GM12865 (cell line): ENCODE measurements at regions not wholly inside any gene's neighbourhood (a gene's known extent, or its start where the extent isn't known, plus 50 kb on each side); places are given as distances from the start of the nearest gene placed in this dataset.

Experiments
- DNase-seq: peaks from one replicate; pipeline ENCODE4 v3.0.0; 2010; ENCODE audit warnings: low read depth
- H3K4me3 ChIP-seq: 2 replicates; pipeline ENCODE4 v1.5.1; 2011; ENCODE audit warnings: mild to moderate bottlenecking, low read depth, low read length, control low read depth
- TF ChIP-seq, protein P1 (sequence below): IDR thresholded peaks from 2 replicates; pipeline ENCODE4 v1.5.1; 2011; ENCODE audit warnings: low read length, control low read depth, low read depth, inconsistent platforms; ENCODE audit not compliant: insufficient read depth; ENCODE audit errors: missing control alignments

DNA sequence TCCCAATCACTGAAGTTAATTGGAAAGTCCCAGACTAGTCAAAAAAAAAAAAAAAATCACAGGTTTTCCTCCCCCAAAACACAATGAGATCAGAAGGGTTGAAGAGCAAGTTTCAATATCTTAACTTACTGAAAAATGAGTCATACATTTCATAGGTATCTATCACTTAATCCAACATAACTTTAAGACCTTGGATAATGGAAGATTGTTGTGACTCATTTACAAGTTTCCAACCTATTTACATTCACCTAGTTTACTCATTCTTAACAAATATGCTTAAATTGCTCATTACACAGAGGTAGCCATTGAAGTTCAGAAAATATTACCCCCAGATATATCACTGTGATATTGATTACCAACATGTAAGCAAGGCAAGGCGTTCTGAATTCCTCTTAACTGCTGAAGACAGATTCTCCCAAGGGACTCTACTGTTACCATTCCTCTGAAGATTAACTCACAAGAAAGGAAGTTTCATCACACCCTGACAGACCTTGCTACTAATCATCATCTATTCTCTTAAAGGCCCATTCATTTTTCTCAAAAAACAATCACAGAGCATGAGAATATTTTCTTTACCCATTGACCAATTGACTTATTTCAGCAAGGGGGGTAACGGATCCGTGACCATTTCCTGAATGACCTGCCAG is 563.8 kb downstream of the TLE1 start:
- H3K4me3 ChIP-seq = no peak overlapping the region
- no peak for DNase-seq
- TF ChIP-seq, protein P1, sequence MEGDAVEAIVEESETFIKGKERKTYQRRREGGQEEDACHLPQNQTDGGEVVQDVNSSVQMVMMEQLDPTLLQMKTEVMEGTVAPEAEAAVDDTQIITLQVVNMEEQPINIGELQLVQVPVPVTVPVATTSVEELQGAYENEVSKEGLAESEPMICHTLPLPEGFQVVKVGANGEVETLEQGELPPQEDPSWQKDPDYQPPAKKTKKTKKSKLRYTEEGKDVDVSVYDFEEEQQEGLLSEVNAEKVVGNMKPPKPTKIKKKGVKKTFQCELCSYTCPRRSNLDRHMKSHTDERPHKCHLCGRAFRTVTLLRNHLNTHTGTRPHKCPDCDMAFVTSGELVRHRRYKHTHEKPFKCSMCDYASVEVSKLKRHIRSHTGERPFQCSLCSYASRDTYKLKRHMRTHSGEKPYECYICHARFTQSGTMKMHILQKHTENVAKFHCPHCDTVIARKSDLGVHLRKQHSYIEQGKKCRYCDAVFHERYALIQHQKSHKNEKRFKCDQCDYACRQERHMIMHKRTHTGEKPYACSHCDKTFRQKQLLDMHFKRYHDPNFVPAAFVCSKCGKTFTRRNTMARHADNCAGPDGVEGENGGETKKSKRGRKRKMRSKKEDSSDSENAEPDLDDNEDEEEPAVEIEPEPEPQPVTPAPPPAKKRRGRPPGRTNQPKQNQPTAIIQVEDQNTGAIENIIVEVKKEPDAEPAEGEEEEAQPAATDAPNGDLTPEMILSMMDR = no peak

GRCh38 chr9:81123526-81123925 is 565.8 kb downstream of the TLE1 start:
- DNase-seq = no peak
- TF ChIP-seq, protein P1 = no peak
- no peak overlapping the region for H3K4me3 ChIP-seq

DNA sequence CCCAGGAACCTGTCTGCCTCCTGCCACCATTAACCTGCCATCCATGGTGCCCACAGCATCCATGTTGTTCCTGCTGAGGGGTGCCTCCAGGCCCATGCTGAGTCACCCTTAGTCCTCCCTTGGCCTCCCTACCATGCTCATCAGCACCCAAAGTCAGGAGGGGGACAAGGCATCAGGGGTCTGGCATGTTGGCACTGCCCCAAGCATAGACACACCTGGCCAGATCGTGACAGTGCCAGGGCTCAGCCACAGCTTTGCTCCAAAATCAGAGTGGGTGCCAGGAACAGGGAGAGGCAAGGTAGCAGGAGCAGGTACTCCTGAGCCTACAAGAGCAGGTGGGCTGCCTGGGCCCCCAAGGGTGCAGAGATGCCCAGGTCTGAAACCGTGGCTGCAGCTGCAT is 566.6 kb downstream of the TLE1 start:
- no peak for DNase-seq
- TF ChIP-seq, protein P1 = no peak
- no peak overlapping the region for H3K4me3 ChIP-seq

DNA sequence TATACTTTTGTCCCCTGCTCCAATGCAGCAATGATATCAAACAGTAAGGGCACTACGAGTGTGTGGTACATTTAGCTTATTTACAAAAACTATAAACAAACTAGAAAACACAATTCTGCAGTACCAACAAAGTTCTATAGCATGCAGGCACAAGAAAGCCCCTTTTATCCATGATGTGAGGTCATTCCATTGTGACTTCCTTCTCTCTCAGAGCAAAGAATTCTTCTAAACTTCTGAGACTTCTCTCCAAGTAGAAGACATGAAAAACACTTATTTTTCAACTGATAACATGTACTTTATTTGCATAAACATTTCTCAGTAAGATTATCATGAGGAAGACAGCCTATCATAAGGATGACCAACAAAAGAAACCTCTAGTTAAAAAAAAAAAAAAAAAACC is 569.8 kb downstream of the TLE1 start:
- TF ChIP-seq, protein P1 = no peak
- no peak overlapping the region for H3K4me3 ChIP-seq
- no peak for DNase-seq

GRCh38 chr9:81118416-81118815 is 570.9 kb downstream of the TLE1 start:
- TF ChIP-seq, protein P1 = no peak
- no peak for DNase-seq
- no peak overlapping the region for H3K4me3 ChIP-seq

- TF ChIP-seq, protein P1 = no peak
- DNase-seq = no peak
- H3K4me3 ChIP-seq = no peak overlapping the region
Measured at GRCh38 chr9:81116340-81117137, 572.8 kb downstream of the TLE1 start.
